ENCODE measurements at regions not wholly inside any gene's neighbourhood (a gene's known extent, or its start where the extent isn't known, plus 50 kb on each side); places are given as distances from the start of the nearest gene placed in this dataset.

DNA sequence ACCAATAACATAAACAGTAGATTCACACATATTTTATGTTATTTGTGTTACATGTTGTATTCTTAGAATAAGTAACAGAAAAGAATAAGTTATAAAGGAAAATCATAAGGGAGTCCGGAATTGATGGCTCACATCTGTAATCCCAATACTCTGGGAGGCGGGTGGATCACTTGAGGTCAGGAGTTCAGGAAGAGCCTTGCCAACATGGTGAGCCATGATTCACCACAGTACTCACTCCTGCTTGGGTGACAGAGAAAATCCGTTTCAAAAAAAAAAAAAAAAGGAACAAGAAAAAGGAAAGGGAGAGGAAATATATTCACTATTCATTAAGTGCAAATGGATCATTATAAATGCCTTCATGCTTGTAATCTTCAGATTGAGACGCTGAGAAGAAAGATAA lies 533.3 kb upstream of the CDH9 start:
- TF ChIP-seq, protein P1, sequence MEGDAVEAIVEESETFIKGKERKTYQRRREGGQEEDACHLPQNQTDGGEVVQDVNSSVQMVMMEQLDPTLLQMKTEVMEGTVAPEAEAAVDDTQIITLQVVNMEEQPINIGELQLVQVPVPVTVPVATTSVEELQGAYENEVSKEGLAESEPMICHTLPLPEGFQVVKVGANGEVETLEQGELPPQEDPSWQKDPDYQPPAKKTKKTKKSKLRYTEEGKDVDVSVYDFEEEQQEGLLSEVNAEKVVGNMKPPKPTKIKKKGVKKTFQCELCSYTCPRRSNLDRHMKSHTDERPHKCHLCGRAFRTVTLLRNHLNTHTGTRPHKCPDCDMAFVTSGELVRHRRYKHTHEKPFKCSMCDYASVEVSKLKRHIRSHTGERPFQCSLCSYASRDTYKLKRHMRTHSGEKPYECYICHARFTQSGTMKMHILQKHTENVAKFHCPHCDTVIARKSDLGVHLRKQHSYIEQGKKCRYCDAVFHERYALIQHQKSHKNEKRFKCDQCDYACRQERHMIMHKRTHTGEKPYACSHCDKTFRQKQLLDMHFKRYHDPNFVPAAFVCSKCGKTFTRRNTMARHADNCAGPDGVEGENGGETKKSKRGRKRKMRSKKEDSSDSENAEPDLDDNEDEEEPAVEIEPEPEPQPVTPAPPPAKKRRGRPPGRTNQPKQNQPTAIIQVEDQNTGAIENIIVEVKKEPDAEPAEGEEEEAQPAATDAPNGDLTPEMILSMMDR (IDR thresholded peaks at IDR 0.05) = no peak

DNA sequence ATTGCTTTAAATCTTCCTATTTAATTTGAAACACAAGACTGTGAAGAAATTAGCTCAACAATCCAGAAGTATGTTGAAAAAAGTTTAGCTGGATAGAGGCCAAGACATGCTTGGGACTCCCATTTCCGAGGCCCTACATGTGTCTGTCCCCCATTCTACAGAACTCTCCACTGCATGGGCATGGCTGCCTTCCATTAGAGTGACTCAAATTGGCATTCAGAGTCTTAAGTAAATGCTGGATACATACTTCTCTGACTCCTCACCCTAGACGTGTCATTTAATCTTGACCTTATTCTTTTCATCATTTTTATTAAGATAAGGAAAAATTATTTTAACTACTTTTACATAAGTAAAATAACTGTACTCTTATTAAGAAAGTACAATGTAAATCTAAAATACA lies 530.4 kb upstream of the CDH9 start:
- TF ChIP-seq, protein P1 (IDR thresholded peaks at IDR 0.05) = no peak

DNA sequence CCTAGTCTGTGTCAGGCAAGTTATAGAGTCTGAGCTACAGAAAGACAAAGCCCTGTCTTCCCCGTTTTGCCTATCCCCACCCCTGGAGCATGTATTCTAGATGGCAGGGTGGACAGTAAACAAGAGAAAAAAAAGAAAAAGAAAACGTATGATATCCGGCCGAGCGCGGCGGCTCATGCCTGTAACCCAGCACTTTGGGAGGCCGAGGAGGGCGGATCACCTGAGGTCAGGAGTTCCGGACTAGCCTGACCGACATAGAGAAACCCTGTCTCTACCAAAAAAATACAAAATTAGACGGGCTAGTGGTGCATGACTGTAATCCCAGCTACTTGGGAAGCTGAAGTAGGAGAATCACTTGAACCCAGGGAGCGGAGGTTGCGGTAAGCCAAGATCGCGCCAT lies 523.0 kb upstream of the CDH9 start:
- TF ChIP-seq, protein P1 (IDR thresholded peaks at IDR 0.05) = no peak

DNA sequence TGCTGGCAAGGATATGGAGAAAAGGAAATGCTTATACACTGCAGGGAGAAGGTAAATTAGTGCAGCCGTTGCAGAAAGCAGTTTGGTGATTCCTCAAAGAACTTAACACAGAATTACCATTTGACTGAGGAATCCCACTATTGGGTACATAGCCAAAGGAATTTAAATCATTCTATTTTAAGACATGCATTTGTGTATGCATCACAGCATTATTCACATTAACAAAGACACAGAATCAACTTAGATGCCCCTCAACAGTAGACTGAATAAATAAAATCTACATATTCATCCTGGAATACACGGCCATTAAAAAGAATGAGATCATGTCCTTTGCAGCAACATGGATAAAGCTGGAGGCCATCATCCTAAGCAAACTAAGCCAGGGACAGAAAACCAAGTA lies 510.1 kb upstream of the CDH9 start:
- TF ChIP-seq, protein P1 (IDR thresholded peaks at IDR 0.05) = no peak

DNA sequence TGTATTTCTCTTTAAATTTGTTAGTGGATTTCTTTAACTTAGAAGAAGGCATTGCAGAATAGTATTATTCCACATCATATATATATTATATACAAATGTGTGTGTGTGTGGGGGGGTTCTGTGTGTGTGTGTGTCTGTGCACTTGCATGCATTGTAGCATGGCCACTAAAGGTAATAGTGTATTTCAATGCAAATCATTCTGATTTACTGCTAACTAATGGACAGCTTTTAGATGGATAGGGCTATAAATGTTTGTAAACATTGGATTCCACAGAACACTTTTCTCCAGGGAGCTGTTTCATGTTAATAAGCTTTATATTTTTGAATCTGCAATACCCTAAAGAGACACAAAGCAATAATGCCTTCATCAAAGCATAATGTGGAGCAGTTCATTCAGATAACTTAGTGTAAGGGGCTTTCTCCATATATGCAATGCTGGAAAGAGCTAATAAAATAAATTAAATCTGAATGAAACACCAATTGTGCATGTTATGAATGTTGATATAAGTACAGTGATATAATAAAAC lies 496.7 kb upstream of the CDH9 start:
- TF ChIP-seq, protein P1 (IDR thresholded peaks at IDR 0.05) = no peak

DNA sequence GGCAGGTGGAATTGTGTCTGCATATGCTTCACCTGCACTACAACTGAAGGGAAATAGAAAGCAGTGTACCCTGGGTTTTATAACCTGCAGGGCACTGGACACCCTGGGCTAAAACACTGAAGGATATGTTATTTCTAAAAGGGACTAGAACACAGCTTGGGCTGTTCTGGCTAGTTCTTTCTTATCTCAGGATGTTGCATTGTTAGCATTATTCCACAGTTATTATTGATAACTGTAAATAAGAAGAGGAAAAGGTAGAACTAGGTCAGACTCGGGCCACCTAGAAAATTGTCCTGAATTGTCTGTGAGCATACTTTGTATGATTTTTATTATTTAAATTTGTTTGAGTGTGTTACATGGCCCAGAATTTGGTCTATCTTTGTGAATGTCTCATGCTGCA lies 493.9 kb upstream of the CDH9 start:
- TF ChIP-seq, protein P1 (IDR thresholded peaks at IDR 0.05) = no peak

DNA sequence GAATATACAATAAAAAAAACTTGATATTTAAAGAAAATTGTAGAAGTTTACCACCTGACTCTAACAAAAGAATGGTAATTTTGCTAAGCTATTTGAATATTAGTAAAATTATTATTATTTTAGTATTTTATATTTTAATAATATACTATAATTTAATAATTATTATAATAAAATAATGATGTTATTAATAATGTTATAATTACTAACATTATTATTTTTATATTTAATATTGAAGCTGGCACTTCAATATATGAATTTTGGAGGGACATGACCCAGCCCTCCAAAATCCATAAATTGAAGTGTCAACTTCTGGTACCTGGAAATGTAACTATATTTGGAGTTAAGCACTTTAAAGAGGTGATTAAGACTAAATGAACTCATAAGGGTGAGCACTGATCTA lies 486.1 kb upstream of the CDH9 start:
- TF ChIP-seq, protein P1 (IDR thresholded peaks at IDR 0.05) = no peak

DNA sequence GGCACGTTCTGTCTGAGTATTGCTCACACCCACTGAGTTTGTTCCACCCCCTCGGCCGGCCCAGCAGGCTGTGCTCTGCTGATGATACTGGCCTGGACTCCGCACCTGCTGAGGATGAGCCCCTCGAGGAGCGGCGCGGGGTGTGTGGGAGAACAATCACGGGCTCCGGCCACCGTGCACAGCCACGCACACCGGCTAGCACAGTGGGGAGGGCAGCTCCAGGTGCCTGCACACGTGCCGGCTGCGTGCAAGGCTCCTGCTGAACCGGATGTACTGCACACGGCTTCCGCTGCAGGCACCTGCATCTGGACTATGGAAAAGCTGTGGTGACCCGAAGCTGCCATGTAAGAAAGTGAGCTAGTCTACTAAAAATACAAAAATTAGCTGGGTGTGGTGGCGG lies 485.2 kb upstream of the CDH9 start:
- TF ChIP-seq, protein P1 (IDR thresholded peaks at IDR 0.05) = no peak
